Activated CD4-positive, alpha-beta T cell treated with anti-CD3 and anti-CD28 coated beads, Interleukin-2, amount 50 U/mL, for 1 hour (primary cell): ENCODE measurements at regions not wholly inside any gene's neighbourhood (a gene's known extent, or its start where the extent isn't known, plus 50 kb on each side); places are given as distances from the start of the nearest gene placed in this dataset.

Source experiments
- DNase-seq: peaks from one replicate; pipeline ENCODE4 v3.0.0-alpha.2; 2020

GRCh38 chr11:109752212-109752825, 330.3 kb downstream of the C11orf87 start:
- DNase-seq: no peak

- no peak for DNase-seq
These were observed 334.5 kb downstream of the C11orf87 start for GRCh38 chr11:109756521-109756920.

GRCh38 chr11:109756951-109757350, 335.0 kb downstream of the C11orf87 start:
- no peak for DNase-seq

GRCh38 chr11:109762546-109762945, 330.6 kb upstream of the ZC3H12C start:
- no peak for DNase-seq

GRCh38 chr11:109765709-109766311, 327.4 kb upstream of the ZC3H12C start:
- DNase-seq: no peak

- no peak for DNase-seq
These were observed 323.3 kb upstream of the ZC3H12C start for GRCh38 chr11:109769858-109770257.

- DNase-seq: no peak
These were observed 322.9 kb upstream of the ZC3H12C start for GRCh38 chr11:109770323-109770722.

GRCh38 chr11:109772892-109773291, 320.3 kb upstream of the ZC3H12C start:
- DNase-seq: no peak

- no peak for DNase-seq
These were observed 317.5 kb upstream of the ZC3H12C start for GRCh38 chr11:109775686-109776085.

GRCh38 chr11:109783014-109783413, 310.2 kb upstream of the ZC3H12C start:
- no peak for DNase-seq

- no peak for DNase-seq
These were observed 309.4 kb upstream of the ZC3H12C start for GRCh38 chr11:109783840-109784239.

GRCh38 chr11:109784536-109784935, 308.7 kb upstream of the ZC3H12C start:
- DNase-seq: no peak

- no peak for DNase-seq
These were observed 308.0 kb upstream of the ZC3H12C start for GRCh38 chr11:109785198-109785597.

GRCh38 chr11:109785714-109786113, 307.5 kb upstream of the ZC3H12C start:
- no peak for DNase-seq

- DNase-seq: no peak
These were observed 304.2 kb upstream of the ZC3H12C start for GRCh38 chr11:109788948-109789490.

- DNase-seq: no peak
These were observed 303.3 kb upstream of the ZC3H12C start for GRCh38 chr11:109789901-109790300.

GRCh38 chr11:109791337-109791736, 301.9 kb upstream of the ZC3H12C start:
- DNase-seq: no peak

- no peak for DNase-seq
These were observed 298.7 kb upstream of the ZC3H12C start for GRCh38 chr11:109794501-109794900.

GRCh38 chr11:109795234-109795633, 298.0 kb upstream of the ZC3H12C start:
- no peak for DNase-seq

- DNase-seq: no peak
These were observed 296.9 kb upstream of the ZC3H12C start for GRCh38 chr11:109796253-109796652.

GRCh38 chr11:109798521-109798920, 294.7 kb upstream of the ZC3H12C start:
- no peak for DNase-seq

- DNase-seq: no peak
These were observed 293.6 kb upstream of the ZC3H12C start for GRCh38 chr11:109799604-109800003.

GRCh38 chr11:109804911-109805310, 288.3 kb upstream of the ZC3H12C start:
- no peak for DNase-seq

- no peak for DNase-seq
These were observed 287.0 kb upstream of the ZC3H12C start for GRCh38 chr11:109806205-109806604.

GRCh38 chr11:109808569-109808968, 284.6 kb upstream of the ZC3H12C start:
- no peak for DNase-seq
